ENCODE measurements at regions not wholly inside any gene's neighbourhood (a gene's known extent, or its start where the extent isn't known, plus 50 kb on each side); places are given as distances from the start of the nearest gene placed in this dataset.

GRCh38 chr3:44130249-44130648 lies 111.4 kb upstream of the TOPAZ1 start:
- H3K36me3 Mint-ChIP-seq (ENCODE audit: insufficient read depth in 1 of 3, low read depth in 3 of 3), result no peaks in the 10 kb centered on the region
- H3K4ac ChIP-seq (ENCODE audit: low read depth, low read length), result no peak overlapping the region
- no peak overlapping the region for H3K23ac ChIP-seq (ENCODE audit: insufficient read length, low read depth, low read length)
- no peak overlapping the region for H3K56ac ChIP-seq (ENCODE audit: insufficient read length, low read depth, low read length)
- no peak for TF ChIP-seq CTCF (conservative IDR thresholded peaks at IDR 0.05)
- no peak overlapping the region for H2BK15ac ChIP-seq (ENCODE audit: low read depth, low read length)
- H2BK5ac ChIP-seq (ENCODE audit: insufficient read length, low read length), result no peak overlapping the region
- H4K91ac ChIP-seq (ENCODE audit: insufficient read length, low read depth, low read length), result no peak overlapping the region
- no peaks in the 10 kb centered on the region for H3K27me3 ChIP-seq (ENCODE audit: insufficient read depth, low read length)
- no peak overlapping the region for H2BK12ac ChIP-seq (ENCODE audit: insufficient read length, low read depth, low read length)
- peak overlapping the region; percentile 27 for H3K18ac ChIP-seq (ENCODE audit: insufficient read length, low read depth, low read length)
- no peaks in the 10 kb centered on the region for H3K79me1 ChIP-seq (ENCODE audit: insufficient read depth, low read depth, low read length, poor library complexity, severe bottlenecking)
- H2BK120ac ChIP-seq (ENCODE audit: low read depth, low read length, poor library complexity, severe bottlenecking), result no peak overlapping the region
- H3K14ac ChIP-seq (ENCODE audit: insufficient read depth, low read length), result no peak overlapping the region
- H3K4me2 ChIP-seq (ENCODE audit: insufficient read depth, insufficient read length, low read length), result no peak overlapping the region
- H3K4me1 ChIP-seq (ENCODE audit: insufficient read depth, low read length), result no peaks in the 10 kb centered on the region; the same call in 1 of the 2 replicates
- no CpG with 5 or more reads among the region's 4 CpGs for WGBS (ENCODE audit: extremely low coverage, insufficient read length, low lambda C conversion rate)
- H3K9me3 ChIP-seq (ENCODE audit: control insufficient read depth, low read depth, low read length), result no peaks in the 10 kb centered on the region
- no peak overlapping the region for H3T11ph ChIP-seq (ENCODE audit: low read length)
- H3K9me3 Mint-ChIP-seq, result no peaks in the 10 kb centered on the region; a peak in 1 of 5 replicates
- no peak overlapping the region for H3K27ac Mint-ChIP-seq
- no peak overlapping the region for H3K9ac ChIP-seq (ENCODE audit: extremely low read depth, insufficient read length, low read length)
- no peak overlapping the region for H4K5ac ChIP-seq (ENCODE audit: insufficient read length, low read depth, low read length)
- H3K4me3 Mint-ChIP-seq, result no peak overlapping the region
- no peak overlapping the region for H2AK5ac ChIP-seq (ENCODE audit: insufficient read length, low read length)
- no peaks in the 10 kb centered on the region for H3K23me2 ChIP-seq (ENCODE audit: insufficient read length, low read depth, low read length, poor library complexity, severe bottlenecking)
- no peak for DNase-seq
- peaks cover 16 to 18% of the 10 kb centered on the region in 2 experiments for H3K4me1 Mint-ChIP-seq
- H2AFZ ChIP-seq (ENCODE audit: low read length), result no peak overlapping the region
- peaks cover 15% of the 10 kb centered on the region for H3K27me3 Mint-ChIP-seq (ENCODE audit: low read depth)
- H2BK20ac ChIP-seq (ENCODE audit: low read depth, low read length, poor library complexity, severe bottlenecking), result no peak overlapping the region
- no peaks in the 10 kb centered on the region for H3K79me2 ChIP-seq (ENCODE audit: insufficient read depth, low read length)
- no peaks in the 10 kb centered on the region for H4K20me1 ChIP-seq (ENCODE audit: control insufficient read depth, insufficient read depth, insufficient read length)
- H4K8ac ChIP-seq (replicated peaks; ENCODE audit: insufficient read length, low read depth, low read length), result no peak overlapping the region
- H3K27ac ChIP-seq (ENCODE audit: insufficient read length, low read depth, low read length), result no peak overlapping the region

Data from H9 (cell line).